Memory B cell (primary cell): ENCODE measurements at regions not wholly inside any gene's neighbourhood (a gene's known extent, or its start where the extent isn't known, plus 50 kb on each side); places are given as distances from the start of the nearest gene placed in this dataset.

ENCODE experiments used
- ATAC-seq: fragments of 150-1000 bp; cut with Tn5 transposase; 2 replicates; pipeline ENCODE4 v1.10.0; 2021; ENCODE audit warnings: low read depth, mild to moderate bottlenecking, moderate library complexity
- DNase-seq, 2 donors: peaks; one replicate each; pipeline ENCODE4 v3.0.0; 2022; ENCODE audit warnings: low spot score in 2 of 2
- H3K27ac Mint-ChIP-seq: one replicate; pipeline ENCODE4 v1.8.0; 2022; ENCODE audit warnings: mild to moderate bottlenecking, moderate library complexity, mixed read lengths
- H3K27me3 Mint-ChIP-seq: one replicate; pipeline ENCODE4 v1.8.0; 2022; ENCODE audit warnings: mixed read lengths
- H3K36me3 Mint-ChIP-seq: one replicate; pipeline ENCODE4 v1.8.0; 2022; ENCODE audit warnings: mild to moderate bottlenecking, mixed read lengths
- H3K4me1 Mint-ChIP-seq: one replicate; pipeline ENCODE4 v1.8.0; 2022; ENCODE audit warnings: mixed read lengths
- H3K4me3 Mint-ChIP-seq: one replicate; pipeline ENCODE4 v1.8.0; 2022; ENCODE audit warnings: mild to moderate bottlenecking, moderate library complexity, mixed read lengths
- H3K9me3 Mint-ChIP-seq: one replicate; pipeline ENCODE4 v1.8.0; 2022; ENCODE audit warnings: mixed read lengths

GRCh38 chr4:123896446-123897071 lies 500.0 kb downstream of the SPRY1 start:
- Mint-ChIP-seq H3K27me3 (no peaks in the 10 kb centered on the region), H3K4me3 (no peak overlapping the region), H3K4me1 (no peaks in the 10 kb centered on the region), H3K36me3 (no peaks in the 10 kb centered on the region), H3K9me3 (peaks cover 3% of the 10 kb centered on the region), H3K27ac (no peak overlapping the region)
- DNase-seq = no peak
- ATAC-seq = no peak

DNA sequence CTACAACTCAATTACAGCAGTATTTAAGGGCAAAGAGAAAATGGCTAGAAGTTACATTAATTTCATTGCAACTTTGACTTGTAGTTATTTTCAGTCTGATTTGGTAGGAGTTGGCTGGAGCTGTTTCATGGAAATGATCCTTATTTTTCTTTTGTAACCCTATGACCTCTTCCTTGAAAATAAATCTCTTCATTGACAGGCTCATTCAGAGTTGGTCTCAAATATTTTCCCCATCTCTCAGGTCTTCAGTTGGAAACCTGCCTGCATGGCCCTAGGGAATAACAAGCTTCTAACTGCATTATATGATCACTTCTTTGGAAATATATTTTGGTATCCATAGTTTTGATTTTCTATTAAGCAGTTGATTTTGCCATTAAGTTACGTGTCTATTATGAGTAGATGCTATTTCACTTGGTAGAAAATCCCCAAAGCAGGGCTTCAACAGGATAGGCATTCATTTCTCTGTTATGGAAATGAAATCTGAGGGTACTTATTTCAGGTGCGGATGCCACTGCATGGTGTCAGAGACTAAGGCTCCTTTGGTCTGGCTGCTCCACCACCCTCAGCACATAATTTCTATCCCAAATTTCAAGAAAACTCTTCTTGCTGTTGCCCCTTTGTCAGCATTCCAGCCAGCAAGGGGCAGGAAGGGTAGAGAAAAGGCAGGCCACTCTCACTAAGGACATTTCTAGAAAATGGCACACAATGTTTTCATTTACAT lies 502.5 kb downstream of the SPRY1 start:
- Mint-ChIP-seq H3K9me3 (peaks cover 3% of the 10 kb centered on the region), H3K36me3 (no peaks in the 10 kb centered on the region), H3K27ac (no peak overlapping the region), H3K4me3 (no peak overlapping the region), H3K4me1 (no peaks in the 10 kb centered on the region), H3K27me3 (no peaks in the 10 kb centered on the region)
- DNase-seq (no peak), ATAC-seq (no peak)

DNA sequence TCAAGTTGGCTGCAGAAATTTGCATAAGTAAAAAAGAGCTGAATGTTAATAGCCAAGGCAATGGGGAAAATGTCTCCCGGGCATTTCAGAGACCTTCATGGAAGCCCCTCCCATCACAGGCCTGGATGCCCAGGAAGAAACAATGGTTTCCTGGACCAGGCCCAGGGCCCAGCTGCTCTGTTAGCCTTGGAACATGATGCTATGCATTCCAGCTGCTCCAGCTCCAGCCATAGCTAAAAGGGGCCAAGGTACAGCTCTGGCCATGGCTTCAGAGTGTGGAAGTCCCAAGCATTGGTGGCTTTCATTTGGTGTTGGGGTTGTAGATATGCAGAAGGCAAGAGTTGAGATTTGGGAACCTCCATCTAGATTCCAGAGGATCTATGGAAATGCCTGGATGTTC lies 508.3 kb downstream of the SPRY1 start:
- ATAC-seq (no peak), DNase-seq (no peak)
- H3K9me3 Mint-ChIP-seq = peaks cover 3% of the 10 kb centered on the region
- no peaks in the 10 kb centered on the region for H3K27me3 Mint-ChIP-seq
- H3K36me3 Mint-ChIP-seq = no peaks in the 10 kb centered on the region
- no peaks in the 10 kb centered on the region for H3K4me1 Mint-ChIP-seq
- H3K27ac Mint-ChIP-seq = no peak overlapping the region
- no peak overlapping the region for H3K4me3 Mint-ChIP-seq

DNA sequence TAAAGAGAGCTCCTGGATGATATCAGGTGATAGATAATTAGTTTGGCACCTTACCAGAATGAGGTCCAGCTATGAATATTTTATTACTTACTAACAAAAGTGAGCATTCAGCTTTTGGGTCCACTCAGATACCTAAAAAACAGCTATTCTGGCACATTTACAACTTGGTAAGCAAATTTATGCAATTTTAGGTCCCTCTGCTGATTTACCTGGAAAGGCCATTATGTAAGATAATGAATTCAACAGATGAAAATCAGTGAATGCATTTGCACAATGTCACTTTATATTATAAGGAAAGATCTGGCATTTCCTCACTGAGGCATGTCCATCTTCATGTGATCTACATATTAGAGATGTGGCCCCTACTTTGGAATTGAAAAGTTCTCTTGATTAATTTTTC lies 517.0 kb downstream of the SPRY1 start:
- no peak overlapping the region for H3K4me3 Mint-ChIP-seq
- H3K9me3 Mint-ChIP-seq = no peaks in the 10 kb centered on the region
- H3K4me1 Mint-ChIP-seq = no peaks in the 10 kb centered on the region
- no peaks in the 10 kb centered on the region for H3K27me3 Mint-ChIP-seq
- no peak for DNase-seq
- H3K27ac Mint-ChIP-seq = no peak overlapping the region
- no peaks in the 10 kb centered on the region for H3K36me3 Mint-ChIP-seq
- ATAC-seq = no peak

GRCh38 chr4:123916821-123917220 lies 520.2 kb downstream of the SPRY1 start:
- no peaks in the 10 kb centered on the region for H3K9me3 Mint-ChIP-seq
- DNase-seq (no peak), ATAC-seq (no peak)
- H3K4me1 Mint-ChIP-seq = no peaks in the 10 kb centered on the region
- no peaks in the 10 kb centered on the region for H3K27me3 Mint-ChIP-seq
- H3K4me3 Mint-ChIP-seq = no peak overlapping the region
- H3K27ac Mint-ChIP-seq = no peak overlapping the region
- no peaks in the 10 kb centered on the region for H3K36me3 Mint-ChIP-seq

DNA sequence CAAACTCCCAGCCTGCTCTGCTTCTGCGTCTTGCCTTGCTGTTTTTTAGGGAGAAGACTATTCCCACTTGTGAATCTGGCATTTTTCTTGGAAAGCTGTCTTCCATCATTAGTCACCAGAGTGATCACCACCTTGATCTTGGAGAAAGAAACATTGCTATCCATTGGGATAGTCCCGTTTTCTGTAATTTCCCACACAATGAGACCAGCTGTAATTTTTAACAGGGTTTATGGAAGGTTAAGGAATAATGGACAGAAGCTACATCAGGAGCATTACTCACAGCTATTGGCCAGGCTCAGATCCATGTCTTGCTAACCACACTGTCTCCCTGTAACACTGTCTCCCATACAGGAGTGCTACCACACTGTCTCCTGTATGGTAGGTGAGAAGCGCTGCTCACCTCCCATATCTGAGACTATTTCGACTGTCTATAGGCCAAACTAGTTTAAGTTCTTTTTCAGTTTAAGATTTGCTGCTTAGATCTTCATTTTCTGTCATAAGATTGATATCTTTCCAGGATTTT lies 523.0 kb downstream of the SPRY1 start:
- no peaks in the 10 kb centered on the region for H3K36me3 Mint-ChIP-seq
- H3K27ac Mint-ChIP-seq = no peak overlapping the region
- ATAC-seq = no peak
- DNase-seq = no peak
- no peaks in the 10 kb centered on the region for H3K4me1 Mint-ChIP-seq
- H3K4me3 Mint-ChIP-seq = no peak overlapping the region
- no peaks in the 10 kb centered on the region for H3K9me3 Mint-ChIP-seq
- peaks cover 2% of the 10 kb centered on the region for H3K27me3 Mint-ChIP-seq

DNA sequence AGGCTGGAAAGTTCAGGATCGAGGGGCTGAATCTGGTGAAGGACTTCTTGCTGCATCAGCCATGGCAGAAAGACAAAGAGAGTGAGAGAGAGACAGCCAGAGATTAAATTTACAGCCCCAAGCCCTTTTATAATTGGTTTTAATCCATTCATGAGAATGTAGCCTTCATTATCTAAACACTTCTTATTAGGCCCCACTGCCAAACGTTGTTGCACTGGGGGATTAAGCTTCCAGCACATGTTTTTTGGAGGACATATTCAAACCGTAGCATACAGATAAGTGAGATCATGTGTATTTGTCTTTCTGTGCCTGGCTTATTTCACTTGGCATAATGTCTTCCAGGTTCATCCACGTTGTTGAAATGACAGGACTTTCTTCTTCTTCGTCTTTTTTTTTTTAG lies 524.7 kb downstream of the SPRY1 start:
- H3K4me1 Mint-ChIP-seq = no peaks in the 10 kb centered on the region

DNA sequence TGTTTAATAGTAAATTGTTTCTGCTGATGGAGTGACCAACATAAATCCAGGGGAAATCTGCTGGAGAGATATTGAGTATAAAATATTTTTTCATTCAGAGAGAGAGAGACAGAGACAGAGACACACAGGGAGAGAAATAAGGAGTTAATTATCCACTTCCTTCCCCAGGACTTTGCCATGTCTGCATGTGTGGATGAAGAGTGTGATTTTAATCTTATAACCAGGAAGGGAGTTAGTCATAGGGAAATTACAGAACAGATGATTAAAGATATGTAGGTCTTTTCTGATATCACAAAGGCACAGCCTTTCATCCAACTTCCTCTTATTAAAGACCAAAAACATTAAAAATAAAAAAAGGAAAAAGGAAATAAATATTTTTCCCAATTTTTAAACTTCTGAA lies 526.3 kb downstream of the SPRY1 start:
- no peak for DNase-seq

More for the DNA sequence above, 524.7 kb downstream of the SPRY1 start:
- DNase-seq (no peak), ATAC-seq (no peak)
- Mint-ChIP-seq H3K27ac (no peak overlapping the region), H3K4me3 (no peak overlapping the region), H3K9me3 (no peaks in the 10 kb centered on the region), H3K27me3 (peaks cover 2% of the 10 kb centered on the region), H3K36me3 (no peaks in the 10 kb centered on the region)

GRCh38 chr4:123924536-123924935 lies 527.9 kb downstream of the SPRY1 start:
- Mint-ChIP-seq H3K36me3 (no peaks in the 10 kb centered on the region), H3K4me1 (no peaks in the 10 kb centered on the region), H3K27me3 (peaks cover 2% of the 10 kb centered on the region), H3K4me3 (no peak overlapping the region), H3K27ac (no peak overlapping the region), H3K9me3 (no peaks in the 10 kb centered on the region)
- ATAC-seq = no peak
- no peak for DNase-seq

More for the DNA sequence above, 526.3 kb downstream of the SPRY1 start:
- no peak overlapping the region for H3K27ac Mint-ChIP-seq
- peaks cover 2% of the 10 kb centered on the region for H3K27me3 Mint-ChIP-seq
- no peaks in the 10 kb centered on the region for H3K36me3 Mint-ChIP-seq
- no peak overlapping the region for H3K4me3 Mint-ChIP-seq
- no peaks in the 10 kb centered on the region for H3K9me3 Mint-ChIP-seq
- no peaks in the 10 kb centered on the region for H3K4me1 Mint-ChIP-seq
- no peak for ATAC-seq

DNA sequence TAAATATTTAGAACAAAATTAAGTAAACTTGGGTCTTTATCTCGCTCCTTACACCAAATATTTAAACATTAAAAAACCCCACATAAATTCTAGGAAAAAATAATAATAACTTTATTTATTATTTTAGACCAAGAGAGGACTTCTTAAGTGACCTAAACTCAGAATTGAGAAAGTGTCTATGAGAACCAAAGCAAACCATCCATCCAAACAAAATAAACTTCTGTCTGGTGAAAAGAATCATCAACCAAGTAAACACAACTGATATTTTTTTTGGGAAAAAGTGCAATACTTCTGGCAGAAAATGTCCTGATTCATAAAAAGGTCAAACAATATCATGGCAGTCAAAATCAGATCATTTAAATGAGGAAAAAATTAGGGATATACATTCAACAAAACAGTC lies 533.0 kb downstream of the SPRY1 start:
- Mint-ChIP-seq H3K9me3 (no peaks in the 10 kb centered on the region), H3K27ac (no peak overlapping the region), H3K27me3 (peaks cover 1% of the 10 kb centered on the region), H3K36me3 (no peaks in the 10 kb centered on the region), H3K4me1 (no peaks in the 10 kb centered on the region), H3K4me3 (no peak overlapping the region)
- ATAC-seq (no peak), DNase-seq (no peak)

DNA sequence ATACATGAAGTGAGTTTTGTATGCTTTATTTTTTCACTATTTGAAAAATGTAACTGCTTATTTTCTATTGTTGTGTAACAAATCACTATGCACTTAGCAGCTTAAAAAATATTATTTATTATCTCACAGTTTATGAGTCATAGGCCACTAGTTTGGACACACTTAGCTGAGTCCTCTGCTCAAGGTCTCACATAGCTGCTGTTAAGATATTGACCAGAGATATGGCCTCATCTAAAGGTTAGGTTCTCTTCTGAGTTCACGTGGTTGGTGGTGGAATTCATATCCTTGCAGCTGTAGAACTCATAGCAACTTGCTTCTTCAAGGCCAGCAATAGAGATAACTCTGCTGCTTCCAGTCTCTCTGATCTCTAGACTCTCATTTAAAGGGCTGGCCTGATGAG lies 534.4 kb downstream of the SPRY1 start:
- DNase-seq (no peak), ATAC-seq (no peak)
- H3K9me3 Mint-ChIP-seq = no peaks in the 10 kb centered on the region
- no peaks in the 10 kb centered on the region for H3K4me1 Mint-ChIP-seq
- no peaks in the 10 kb centered on the region for H3K27me3 Mint-ChIP-seq
- no peak overlapping the region for H3K4me3 Mint-ChIP-seq
- H3K27ac Mint-ChIP-seq = no peak overlapping the region
- no peaks in the 10 kb centered on the region for H3K36me3 Mint-ChIP-seq

GRCh38 chr4:123934096-123934495 lies 537.5 kb downstream of the SPRY1 start:
- Mint-ChIP-seq H3K36me3 (no peaks in the 10 kb centered on the region), H3K4me1 (no peaks in the 10 kb centered on the region), H3K27me3 (no peaks in the 10 kb centered on the region), H3K27ac (no peak overlapping the region), H3K9me3 (no peaks in the 10 kb centered on the region), H3K4me3 (no peak overlapping the region)
- no peak for DNase-seq
- no peak for ATAC-seq

DNA sequence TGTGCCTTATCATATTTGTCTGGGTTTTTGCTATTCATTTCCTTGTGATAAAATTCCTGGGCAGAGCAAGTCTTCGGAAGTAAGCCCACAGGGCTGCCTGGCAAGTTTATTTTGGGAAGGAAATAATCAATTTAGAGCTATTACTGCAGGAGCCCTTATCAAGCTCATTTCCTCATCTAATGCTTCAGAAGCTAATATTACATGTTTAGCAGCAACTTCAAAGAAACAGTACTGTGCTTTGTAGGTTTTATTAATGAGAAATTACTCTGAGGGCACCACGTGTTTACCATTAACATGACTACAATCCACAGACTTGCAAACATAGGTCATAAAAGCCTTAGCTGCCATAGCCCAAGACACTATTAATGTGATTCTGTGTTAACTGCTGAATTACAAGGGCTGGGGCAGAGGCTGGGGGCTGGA lies 540.0 kb downstream of the SPRY1 start:
- no peak for DNase-seq
- Mint-ChIP-seq H3K9me3 (no peaks in the 10 kb centered on the region), H3K27me3 (no peaks in the 10 kb centered on the region), H3K4me3 (no peak overlapping the region), H3K36me3 (no peaks in the 10 kb centered on the region), H3K27ac (no peak overlapping the region), H3K4me1 (no peaks in the 10 kb centered on the region)
- ATAC-seq = no peak

DNA sequence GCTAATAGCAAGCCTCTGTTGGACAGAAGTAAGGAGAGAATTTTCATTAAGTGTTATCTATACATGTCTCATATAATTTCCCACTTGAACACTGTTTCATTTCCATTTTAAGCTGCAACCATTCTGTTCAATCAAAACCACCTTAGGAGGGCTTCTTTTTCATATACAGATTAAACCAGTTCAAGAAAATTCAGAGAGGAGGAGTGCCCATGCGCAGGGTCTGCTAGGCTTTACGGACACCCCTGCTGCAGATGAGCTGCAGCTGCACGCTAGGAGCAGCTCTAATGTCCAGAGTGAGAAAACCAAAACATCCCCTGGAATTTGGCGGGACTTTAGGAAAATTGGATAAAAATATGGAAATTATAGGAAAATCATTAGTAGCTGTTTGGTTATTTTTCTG lies 541.0 kb downstream of the SPRY1 start:
- H3K4me1 Mint-ChIP-seq = no peaks in the 10 kb centered on the region
- H3K4me3 Mint-ChIP-seq = no peak overlapping the region
- H3K27me3 Mint-ChIP-seq = no peaks in the 10 kb centered on the region
- H3K27ac Mint-ChIP-seq = no peak overlapping the region
- DNase-seq (no peak), ATAC-seq (no peak)
- no peaks in the 10 kb centered on the region for H3K36me3 Mint-ChIP-seq
- no peaks in the 10 kb centered on the region for H3K9me3 Mint-ChIP-seq

GRCh38 chr4:123939621-123940020 lies 543.0 kb downstream of the SPRY1 start:
- ATAC-seq (no peak), DNase-seq (no peak)
- Mint-ChIP-seq H3K9me3 (no peaks in the 10 kb centered on the region), H3K4me3 (no peak overlapping the region), H3K27ac (no peak overlapping the region), H3K4me1 (no peaks in the 10 kb centered on the region), H3K27me3 (no peaks in the 10 kb centered on the region), H3K36me3 (no peaks in the 10 kb centered on the region)
